GM12874 (cell line): ENCODE measurements at regions not wholly inside any gene's neighbourhood (a gene's known extent, or its start where the extent isn't known, plus 50 kb on each side); places are given as distances from the start of the nearest gene placed in this dataset.

Source experiments
- CTCF ChIP-seq: IDR thresholded peaks from 2 replicates; pipeline ENCODE4 v1.5.1; 2011; ENCODE audit warnings: low read depth, mild to moderate bottlenecking, control low read depth, low read length, moderate library complexity; ENCODE audit not compliant: insufficient read depth

GRCh38 chr5:117102591-117102990 is 528.0 kb upstream of the SEMA6A start:
- no peak for TF ChIP-seq CTCF

GRCh38 chr5:117100176-117100575 is 525.6 kb upstream of the SEMA6A start:
- TF ChIP-seq CTCF: no peak

GRCh38 chr5:117098094-117098493 is 523.5 kb upstream of the SEMA6A start:
- TF ChIP-seq CTCF: no peak

- TF ChIP-seq CTCF: no peak
These were observed 521.0 kb upstream of the SEMA6A start for GRCh38 chr5:117095346-117096332.

GRCh38 chr5:117094114-117094815 is 519.6 kb upstream of the SEMA6A start:
- no peak for TF ChIP-seq CTCF

- no peak for TF ChIP-seq CTCF
These were observed 519.0 kb upstream of the SEMA6A start for GRCh38 chr5:117093653-117094052.

GRCh38 chr5:117089001-117089400 is 514.4 kb upstream of the SEMA6A start:
- TF ChIP-seq CTCF: no peak
